SK-N-SH (cell line): ENCODE measurements at regions not wholly inside any gene's neighbourhood (a gene's known extent, or its start where the extent isn't known, plus 50 kb on each side); places are given as distances from the start of the nearest gene placed in this dataset.

Source experiments
- CTCF ChIA-PET: fragments of 300-600, 350-600 bp; formaldehyde crosslinking; extraction: SDS; loops from one replicate; lab custom pipeline; 2021; lab: Yijun Ruan, JAX
- POLR2A ChIA-PET: fragments of 350-600 bp; sonication (Branson Sonifier 250); formaldehyde crosslinking; extraction: SDS; loops from one replicate; lab custom pipeline; 2020; ENCODE audit warnings: antibody characterized with exemption, inconsistent platforms; lab: Yijun Ruan, JAX
- DNase-seq: peaks from one replicate; pipeline ENCODE4 v3.0.0; 2012
- H2AFZ ChIP-seq: fragments of 200-600 bp; sonication (generic); 2 replicates; pipeline ENCODE4 v1.8.1; 2016; ENCODE audit warnings: antibody characterized with exemption, mild to moderate bottlenecking, low read depth
- H3F3A ChIP-seq: fragments of 200-600 bp; sonication (generic); replicated peaks from 2 replicates; pipeline ENCODE3; 2016; ENCODE audit warnings: antibody characterized with exemption, mild to moderate bottlenecking; ENCODE audit not compliant: insufficient read depth
- H3K27ac ChIP-seq, 2 experiments: fragments of 200-500 bp in 1 of 2; fragments of 200-600 bp in 1 of 2; sonication (Bioruptor generic) in 1 of 2; sonication (generic), shearing (Covaris generic) in 1 of 2; 2 replicates each; pipeline versions ENCODE4 v1.5.1 to v1.6.1; 2014 to 2016; ENCODE audit warnings: low read depth in 2 of 2, inconsistent platforms in 1 of 2, low read length in 1 of 2, mild to moderate bottlenecking in 1 of 2, mixed read lengths in 1 of 2
- H3K27me3 ChIP-seq: fragments of 200-600 bp; sonication (generic), shearing (Covaris generic); 2 replicates; pipeline ENCODE4 v1.6.1; 2016; ENCODE audit warnings: mixed run types; ENCODE audit not compliant: insufficient read depth
- H3K36me3 ChIP-seq, 2 experiments: fragments of 200-500 bp in 1 of 2; fragments of 200-600 bp in 1 of 2; sonication (Bioruptor generic) in 1 of 2; sonication (generic) in 1 of 2; replicated peaks in 1 of 2; 2 replicates each; pipeline versions ENCODE3 to v1.5.1; 2014 to 2016; ENCODE audit warnings: low read length in 1 of 2, mild to moderate bottlenecking in 1 of 2; ENCODE audit not compliant: insufficient read depth in 2 of 2, control insufficient read depth in 1 of 2
- H3K4me1 ChIP-seq, 2 experiments: fragments of 200-500 bp in 1 of 2; fragments of 200-600 bp in 1 of 2; sonication (Bioruptor generic) in 1 of 2; sonication (generic), shearing (Covaris generic) in 1 of 2; 2 replicates each; pipeline versions ENCODE4 v1.5.1 to v1.6.1; 2014 to 2016; ENCODE audit warnings: low read depth in 1 of 2, low read length in 1 of 2, mixed run types in 1 of 2; ENCODE audit not compliant: insufficient read depth in 2 of 2, control insufficient read depth in 1 of 2
- H3K4me2 ChIP-seq: fragments of 200-600 bp; sonication (generic), shearing (Covaris generic); 2 replicates; pipeline ENCODE4 v1.6.1; 2017; ENCODE audit warnings: mixed run types
- H3K4me3 ChIP-seq, 2 experiments: fragments of 200-500 bp in 1 of 2; fragments of 200-600 bp in 1 of 2; sonication (Bioruptor generic) in 1 of 2; sonication (generic), shearing (Covaris generic) in 1 of 2; 2 replicates each; pipeline versions ENCODE4 v1.5.1 to v1.8.1; 2014 to 2016; ENCODE audit warnings: low read depth in 2 of 2, inconsistent platforms in 1 of 2, low read length in 1 of 2, mild to moderate bottlenecking in 1 of 2, mixed read lengths in 1 of 2, moderate library complexity in 1 of 2
- H3K79me2 ChIP-seq: fragments of 200-600 bp; sonication (generic); 2 replicates; pipeline ENCODE4 v1.8.1; 2017; ENCODE audit warnings: mild to moderate bottlenecking; ENCODE audit not compliant: insufficient read depth
- H3K9ac ChIP-seq: fragments of 200-600 bp; sonication (generic); 2 replicates; pipeline ENCODE4 v1.6.1; 2017; ENCODE audit warnings: mixed run types
- H3K9me2 ChIP-seq: fragments of 200-600 bp; sonication (generic); 2 replicates; pipeline ENCODE4 v1.6.1; 2017; ENCODE audit warnings: mixed run types
- H3K9me3 ChIP-seq: fragments of 200-600 bp; sonication (generic); 2 replicates; pipeline ENCODE4 v1.6.1; 2017; ENCODE audit warnings: mixed run types, mild to moderate bottlenecking, moderate library complexity
- H4K20me1 ChIP-seq: fragments of 200-600 bp; sonication (generic); 2 replicates; pipeline ENCODE4 v1.6.1; 2017; ENCODE audit warnings: mild to moderate bottlenecking, mixed run types; ENCODE audit not compliant: insufficient read depth
- CHD2 ChIP-seq: fragments of 150-350 bp; IDR thresholded peaks from 2 replicates; pipeline ENCODE4 v1.6.1; 2018; ENCODE audit warnings: low read length; ENCODE audit not compliant: partially characterized antibody
- ELF1 ChIP-seq: IDR thresholded peaks from 2 replicates; pipeline ENCODE4 v1.4.0; 2012
- EP300 ChIP-seq, 2 experiments: IDR thresholded peaks; 2 replicates each; pipeline versions ENCODE4 v1.4.0 to v1.6.1; 2012; ENCODE audit warnings: borderline replicate concordance in 1 of 2, low read depth in 1 of 2, low read length in 1 of 2
- EZH2phosphoT487 ChIP-seq: fragments of 200-600 bp; sonication (generic); IDR thresholded peaks from 2 replicates; pipeline ENCODE4 v1.6.1; 2017; ENCODE audit warnings: low read depth, mixed run types, mild to moderate bottlenecking, antibody characterized with exemption, moderate library complexity, borderline replicate concordance
- FOSL2 ChIP-seq: IDR thresholded peaks from 2 replicates; pipeline ENCODE4 v1.4.0; 2012; ENCODE audit warnings: low read depth, mild to moderate bottlenecking, moderate library complexity, borderline replicate concordance
- FOXJ3 ChIP-seq: sonication (generic); formaldehyde crosslinking; IDR thresholded peaks from 2 replicates; pipeline ENCODE4 v1.5.1; 2020; ENCODE audit warnings: mild to moderate bottlenecking, missing genetic modification reagents
- FOXM1 ChIP-seq: IDR thresholded peaks from 2 replicates; pipeline ENCODE4 v1.4.0; 2012; ENCODE audit warnings: low read depth, mild to moderate bottlenecking
- GATA2 ChIP-seq: sonication (generic); formaldehyde crosslinking; IDR thresholded peaks from 2 replicates; pipeline ENCODE4 v1.5.0; 2020; ENCODE audit warnings: mild to moderate bottlenecking, missing genetic modification reagents
- MAX ChIP-seq: IDR thresholded peaks from 2 replicates; pipeline ENCODE4 v1.4.0; 2012; ENCODE audit warnings: low read depth
- MEF2A ChIP-seq: IDR thresholded peaks from 2 replicates; pipeline ENCODE4 v1.4.0; 2012; ENCODE audit warnings: low read depth, borderline replicate concordance
- MXI1 ChIP-seq: IDR thresholded peaks from 2 replicates; pipeline ENCODE4 v1.6.1; 2012; ENCODE audit warnings: mild to moderate bottlenecking, low read depth, low read length, improper control_type of control experiment
- NFIC ChIP-seq: IDR thresholded peaks from 2 replicates; pipeline ENCODE4 v1.4.0; 2012; ENCODE audit warnings: borderline replicate concordance
- NRF1 ChIP-seq: IDR thresholded peaks from 2 replicates; pipeline ENCODE4 v1.6.1; 2012; ENCODE audit warnings: low read depth, mild to moderate bottlenecking, low read length
- PBX3 ChIP-seq: IDR thresholded peaks from 2 replicates; pipeline ENCODE4; 2012
- POLR2AphosphoS5 ChIP-seq: IDR thresholded peaks from 2 replicates; pipeline ENCODE4 v1.6.1; 2012; ENCODE audit warnings: low read depth, low read length
- RCOR1 ChIP-seq: fragments of 150-350 bp; IDR thresholded peaks from 2 replicates; pipeline ENCODE4 v1.6.1; 2017; ENCODE audit warnings: antibody characterized with exemption, low read length
- RFX5 ChIP-seq: IDR thresholded peaks from 2 replicates; pipeline ENCODE4 v1.6.1; 2012; ENCODE audit warnings: mild to moderate bottlenecking, improper control_type of control experiment, low read length
- RXRA ChIP-seq: IDR thresholded peaks from 2 replicates; pipeline ENCODE4 v1.4.0; 2012; ENCODE audit warnings: low read depth, mild to moderate bottlenecking, borderline replicate concordance
- SMC3 ChIP-seq: IDR thresholded peaks from 2 replicates; pipeline ENCODE4 v1.6.1; 2012; ENCODE audit warnings: low read depth, low read length, improper control_type of control experiment
- TEAD4 ChIP-seq: IDR thresholded peaks from 2 replicates; pipeline ENCODE4 v1.4.0; 2012; ENCODE audit warnings: mild to moderate bottlenecking, borderline replicate concordance; ENCODE audit not compliant: insufficient read depth
- USF1 ChIP-seq: IDR thresholded peaks from 2 replicates; pipeline ENCODE4 v1.4.0; 2012; ENCODE audit warnings: low read depth, borderline replicate concordance
- YY1 ChIP-seq: IDR thresholded peaks from 2 replicates; pipeline ENCODE4 v1.4.0; 2012; ENCODE audit warnings: low read depth, mild to moderate bottlenecking
- ZBTB33 ChIP-seq: IDR thresholded peaks from 2 replicates; pipeline ENCODE4 v1.4.0; 2012; ENCODE audit warnings: low read depth, borderline replicate concordance
- WGBS: methylation state at CpG from one replicate; pipeline ENCODE4 v1.1.6; 2017; ENCODE audit warnings: low lambda C conversion rate; 5-methylcytosine and 5-hydroxymethylcytosine counted together

GRCh38 chr6:101222007-101222406, 171.5 kb upstream of the GRIK2 start:
- Histone ChIP-seq H3F3A (no peaks in the 10 kb centered on the region), H3K9me2 (0 out of 2 replicates have a peak, but pooled peaks cover 2% of the 10 kb centered on the region), H3K36me3 (no peaks in the 10 kb centered on the region), H3K4me3 (no peak overlapping the region), H3K4me2 (no peak overlapping the region), H3K79me2 (no peaks in the 10 kb centered on the region), H2AFZ (no peak overlapping the region), H3K27ac (no peak overlapping the region), H3K4me1 (no peaks in the 10 kb centered on the region), H3K9me3 (no peaks in the 10 kb centered on the region), H3K9ac (no peak overlapping the region), H3K27me3 (no peaks in the 10 kb centered on the region), H4K20me1 (no peaks in the 10 kb centered on the region)
- ChIA-PET POLR2A (interaction anchor here (0.6 kb wide), 1 partner anchor 40 kb away, joined by 3 read pairs; no protein-coding TSS in a partner anchor), CTCF (no interaction called here)
- no peak for TF ChIP-seq USF1
- no peak for TF ChIP-seq NRF1
- TF ChIP-seq YY1 = no peak
- no peak for TF ChIP-seq SMC3
- DNase-seq = no peak

GRCh38 chr6:101224751-101225150, 168.8 kb upstream of the GRIK2 start:
- H3K27me3 ChIP-seq = no peaks in the 10 kb centered on the region

More at GRCh38 chr6:101224751-101225150, 168.8 kb upstream of the GRIK2 start:
- no peak for TF ChIP-seq RFX5
- TF ChIP-seq EP300 (IDR thresholded peaks at IDR 0.05; ENCODE audit: borderline replicate concordance in 1 of 2, low read depth in 1 of 2, low read length in 1 of 2) = no peak
- no peak for TF ChIP-seq FOSL2
- no peak for TF ChIP-seq MAX
- no peak for TF ChIP-seq CHD2
- no peak for TF ChIP-seq TEAD4
- no peak for TF ChIP-seq USF1
- TF ChIP-seq ZBTB33 = no peak
- no peak for TF ChIP-seq ELF1
- no peak for TF ChIP-seq NFIC
- TF ChIP-seq RCOR1 = no peak
- TF ChIP-seq EZH2phosphoT487 = no peak
- no peak for TF ChIP-seq FOXM1
- TF ChIP-seq MXI1 = no peak
- TF ChIP-seq RXRA = no peak
- TF ChIP-seq POLR2AphosphoS5 = no peak
- TF ChIP-seq GATA2 = no peak
- no peak for TF ChIP-seq MEF2A
- TF ChIP-seq PBX3 = no peak
- TF ChIP-seq FOXJ3 (CRISPR knock-in tag) = no peak
- H3K36me3 ChIP-seq = no peaks in the 10 kb centered on the region
- H3K79me2 ChIP-seq = no peaks in the 10 kb centered on the region
- no peak for DNase-seq
- no peaks in the 10 kb centered on the region for H4K20me1 ChIP-seq
- no peaks in the 10 kb centered on the region for H3K4me1 ChIP-seq
- no peak overlapping the region for H2AFZ ChIP-seq
- CTCF ChIA-PET = no interaction called here
- H3K27ac ChIP-seq = no peak overlapping the region
- WGBS = 48% methylated on average over 6 of the region's 6 CpGs
- H3F3A ChIP-seq = no peaks in the 10 kb centered on the region
- 0 out of 2 replicates have a peak, but pooled peaks cover under 1% of the 10 kb centered on the region for H3K9me2 ChIP-seq
- no peak overlapping the region for H3K4me2 ChIP-seq
- H3K4me3 ChIP-seq = no peak overlapping the region
- POLR2A ChIA-PET = no interaction called here
- H3K9me3 ChIP-seq = no peaks in the 10 kb centered on the region
- H3K9ac ChIP-seq = no peak overlapping the region
